ENCODE measurements at regions not wholly inside any gene's neighbourhood (a gene's known extent, or its start where the extent isn't known, plus 50 kb on each side); places are given as distances from the start of the nearest gene placed in this dataset.

- Histone ChIP-seq H2BK20ac (ENCODE audit: low read depth, low read length) (no peak overlapping the region), H3K4me1 (ENCODE audit: control insufficient read depth, insufficient read depth, low read length) (no peaks in the 10 kb centered on the region), H3K27me3 (ENCODE audit: control insufficient read depth, insufficient read depth, low read length) (no peaks in the 10 kb centered on the region), H4K8ac (ENCODE audit: low read depth in 2 of 2, low read length in 2 of 2) (no peak overlapping the region), H3K18ac (ENCODE audit: low read depth, low read length) (no peak overlapping the region), H4K20me1 (ENCODE audit: insufficient read depth, low read length) (no peaks in the 10 kb centered on the region), H3K9ac (ENCODE audit: low read depth, low read length) (no peak overlapping the region), H2AK9ac (replicated peaks; ENCODE audit: low read depth, low read length, poor library complexity) (peak overlapping the region; percentile 10), H3K36me3 (ENCODE audit: control insufficient read depth, insufficient read depth, low read length) (no peaks in the 10 kb centered on the region), H2BK120ac (ENCODE audit: low read depth, low read length) (no peak overlapping the region), H3K9me3 (ENCODE audit: control insufficient read depth, insufficient read depth, low read length) (peaks cover 2% of the 10 kb centered on the region; the same call in 1 of the 2 replicates), H3K9me1 (ENCODE audit: insufficient read depth, low read length) (no peaks in the 10 kb centered on the region; the same call in 1 of the 2 replicates), H4K91ac (ENCODE audit: insufficient read depth, low read depth, low read length) (no peak overlapping the region), H3K27ac (ENCODE audit: insufficient read depth, low read length) (no peak overlapping the region), H3K56ac (ENCODE audit: extremely low read depth, insufficient read depth, low read length) (no peak overlapping the region), H2AK5ac (ENCODE audit: low read depth, low read length) (no peak overlapping the region), H3K79me1 (ENCODE audit: low read depth in 1 of 2, low read length in 2 of 2) (no peaks in the 10 kb centered on the region), H3K4me2 (ENCODE audit: low read depth, low read length) (no peak overlapping the region), H4K5ac (ENCODE audit: low read depth, low read length) (no peak overlapping the region), H2BK5ac (ENCODE audit: low read depth, low read length, poor library complexity, severe bottlenecking) (no peak overlapping the region), H3K4me3 (ENCODE audit: insufficient read depth, low read depth, low read length) (no peak overlapping the region), H2AFZ (replicated peaks; ENCODE audit: low read length, poor library complexity) (no peak overlapping the region), H2BK15ac (ENCODE audit: low read depth, low read length) (no peak overlapping the region), H3K4ac (ENCODE audit: low read depth, low read length) (no peak overlapping the region), H3K23ac (ENCODE audit: low read depth, low read length) (no peak overlapping the region), H3K14ac (replicated peaks; ENCODE audit: low read depth, low read length) (no peak overlapping the region; the same call in 1 of the 2 replicates)
- ChIA-PET POLR2A (ENCODE audit: unreplicated experiment) (no interaction called here), CTCF (interaction anchor here (1.0 kb wide), 1 partner anchor 240 kb away, joined by 3 read pairs; no protein-coding TSS in a partner anchor)
- DNase-seq (no peak), ATAC-seq (ENCODE audit: low read depth) (no peak)
- no TSS peak for BruUV-seq (replicated peaks)
- in situ Hi-C loops (cut with MboI; ENCODE audit: low sequenced_read_pairs) = loop anchor here (10.0 kb wide), 1 partner anchor 76 kb away; the partner anchor contains the start of gene OSBPL3
- intact Hi-C loops (cut with micrococcal nuclease) = no loop called here
- TF ChIP-seq MXI1 (IDR thresholded peaks at IDR 0.05; ENCODE audit: borderline replicate concordance, low read depth, low read length) (no peak), NFE2L2 (IDR thresholded peaks at IDR 0.05; ENCODE audit: low read depth, low read length) (no peak), SMC3 (IDR thresholded peaks at IDR 0.05; ENCODE audit: low read depth, low read length) (no peak), CTCF (conservative IDR thresholded peaks at IDR 0.05; ENCODE audit: low read depth, low read length) (no peak), MAZ (IDR thresholded peaks at IDR 0.05; ENCODE audit: borderline replicate concordance, low read depth, low read length) (no peak)
- dilution Hi-C loops (cut with HindIII; ENCODE audit: low sequenced_read_pairs, unreplicated experiment) = no loop called here
- WGBS, 2 experiments (ENCODE audit: extremely low coverage in 2 of 2, insufficient read length in 1 of 2) = 74% methylated on average over 10 of the region's 17 CpGs; no CpG with 5 or more reads in 1 of the 2 experiments
Measured at GRCh38 chr7:25060487-25061055, 64.5 kb downstream of the CYCS start.
